GM12878 (cell line): ENCODE measurements at regions not wholly inside any gene's neighbourhood (a gene's known extent, or its start where the extent isn't known, plus 50 kb on each side); places are given as distances from the start of the nearest gene placed in this dataset.

Source experiments
- ATAC-seq: fragments of 200-7000 bp; cut with Tn5 transposase; 3 replicates; pipeline ENCODE4 v1.9.1; 2020; ENCODE audit warnings: mild to moderate bottlenecking, moderate library complexity
- BruUV-seq: library from RNA; stranded (reverse); fragments of 400-500 nt; replicated peaks from 2 replicates; lab custom pipeline; 2021; lab: Mats Ljungman, UMichigan
- CTCF ChIA-PET: fragments of 300-600 bp; sonication (Branson Sonifier 250); formaldehyde crosslinking; extraction: SDS; loops from one replicate; lab custom pipeline; 2021; ENCODE audit warnings: inconsistent platforms; lab: Yijun Ruan, JAX
- POLR2A ChIA-PET: fragments of 350-600 bp; formaldehyde crosslinking; extraction: SDS; loops from one replicate; lab custom pipeline; 2021; ENCODE audit warnings: inconsistent platforms; lab: Charles Lee
- RAD21 ChIA-PET: fragments of 300-600 bp; sonication (Branson Sonifier 250); formaldehyde crosslinking; loops from one replicate; lab custom pipeline; 2023; ENCODE audit warnings: antibody characterized with exemption; ENCODE audit not compliant: unreplicated experiment; lab: Charles Lee
- SMC1A ChIA-PET: fragments of 300-600 bp; sonication (Branson Sonifier 250); formaldehyde crosslinking; loops from one replicate; lab custom pipeline; 2023; ENCODE audit not compliant: unreplicated experiment, uncharacterized antibody; lab: Charles Lee
- DNase-seq: peaks from one replicate; pipeline ENCODE4 v3.0.0-alpha.2; 2011; ENCODE audit warnings: low read depth, low spot score
- FAIRE-seq: peaks from 3 replicates; lab custom pipeline; 2011; peaks lifted over from hg19 to GRCh38; lab: Jason Lieb, UNC
- H2AFZ ChIP-seq: 2 replicates; pipeline ENCODE4 v1.6.0; 2011; ENCODE audit warnings: low read depth, low read length, control low read depth; ENCODE audit not compliant: control insufficient read depth
- H3K27ac ChIP-seq: 2 replicates; pipeline ENCODE4 v1.5.1; 2011; ENCODE audit warnings: control low read depth; ENCODE audit not compliant: control insufficient read depth, insufficient read depth
- H3K27me3 ChIP-seq, 2 experiments: replicated peaks in 1 of 2; 2 replicates each; pipeline versions ENCODE4 v1.6.0 to v1.6.1; 2011; ENCODE audit warnings: low read length in 1 of 2; ENCODE audit not compliant: control insufficient read depth in 2 of 2, insufficient read depth in 2 of 2
- H3K36me3 ChIP-seq, 2 experiments: 2 replicates each; pipeline ENCODE4 v1.5.1; 2011; ENCODE audit warnings: low read length in 1 of 2; ENCODE audit not compliant: control insufficient read depth in 2 of 2, insufficient read depth in 2 of 2
- H3K4me1 ChIP-seq: 2 replicates; pipeline ENCODE4 v1.6.1; 2011; ENCODE audit warnings: mild to moderate bottlenecking, low read length, moderate library complexity, mixed read lengths; ENCODE audit not compliant: control insufficient read depth, insufficient read depth
- H3K4me2 ChIP-seq: 2 replicates; pipeline ENCODE4 v1.6.0; 2011; ENCODE audit warnings: control low read depth; ENCODE audit not compliant: control insufficient read depth, insufficient read depth
- H3K4me3 ChIP-seq: fragments of 200-600 bp; sonication (generic); 2 replicates; pipeline ENCODE4 v1.5.1; 2016
- H3K79me2 ChIP-seq: 2 replicates; pipeline ENCODE4 v1.6.0; 2011; ENCODE audit warnings: low read length; ENCODE audit not compliant: control insufficient read depth, insufficient read depth
- H3K9ac ChIP-seq: 2 replicates; pipeline ENCODE4 v1.8.0; 2011; ENCODE audit warnings: low read length, control low read depth, mixed read lengths; ENCODE audit not compliant: control insufficient read depth, insufficient read depth
- H3K9me3 ChIP-seq: replicated peaks from 3 replicates; pipeline ENCODE4 v1.5.1; 2011; ENCODE audit warnings: mild to moderate bottlenecking, low read length; ENCODE audit not compliant: control insufficient read depth, insufficient read depth
- H4K20me1 ChIP-seq: 2 replicates; pipeline ENCODE4 v1.6.0; 2011; ENCODE audit not compliant: control insufficient read depth, insufficient read depth
- DPF2 ChIP-seq: fragments of 450-650 bp; IDR thresholded peaks from 2 replicates; pipeline ENCODE4 v1.6.1; 2017; ENCODE audit warnings: mild to moderate bottlenecking
- FOXK2 ChIP-seq: fragments of 450-650 bp; IDR thresholded peaks from 2 replicates; pipeline ENCODE4 v1.6.1; 2017; ENCODE audit warnings: mild to moderate bottlenecking, moderate library complexity
- KAT2A ChIP-seq: conservative IDR thresholded peaks from 2 replicates; pipeline ENCODE4 v1.6.1; 2011; ENCODE audit warnings: low read depth, low read length; ENCODE audit not compliant: control insufficient read depth
- NFYB ChIP-seq: IDR thresholded peaks from 2 replicates; pipeline ENCODE4 v1.6.1; 2011; ENCODE audit warnings: low read depth, mild to moderate bottlenecking, low read length, improper control_type of control experiment, moderate library complexity; ENCODE audit not compliant: insufficient read depth
- NR2F1 ChIP-seq: fragments of 450-650 bp; conservative IDR thresholded peaks from 2 replicates; pipeline ENCODE4 v1.6.1; 2017; ENCODE audit warnings: mild to moderate bottlenecking
- TBL1XR1 ChIP-seq: IDR thresholded peaks from 2 replicates; pipeline ENCODE4 v1.6.1; 2012; ENCODE audit warnings: low read depth, low read length, improper control_type of control experiment
- ZNF207 ChIP-seq: fragments of 450-650 bp; IDR thresholded peaks from 2 replicates; pipeline ENCODE4 v1.6.1; 2014; ENCODE audit warnings: antibody characterized with exemption, mild to moderate bottlenecking, borderline replicate concordance
- ZNF24 ChIP-seq: fragments of 450-650 bp; IDR thresholded peaks from 2 replicates; pipeline ENCODE4 v1.6.1; 2017; ENCODE audit warnings: antibody characterized with exemption, mild to moderate bottlenecking
- ZSCAN29 ChIP-seq: fragments of 450-650 bp; IDR thresholded peaks from 2 replicates; pipeline ENCODE4 v1.6.1; 2017; ENCODE audit warnings: mild to moderate bottlenecking, moderate library complexity
- ZZZ3 ChIP-seq: IDR thresholded peaks from 2 replicates; pipeline ENCODE4 v1.6.1; 2011; ENCODE audit warnings: low read depth; ENCODE audit not compliant: control insufficient read depth, insufficient read length
- WGBS: methylation state at CpG from one replicate; pipeline ENCODE4 v1.1.6; 2016; ENCODE audit warnings: low lambda C conversion rate; ENCODE audit not compliant: insufficient replicate concordance, insufficient coverage; ENCODE audit errors: missing lambda C conversion rate; 5-methylcytosine and 5-hydroxymethylcytosine counted together
- in situ Hi-C: fragments of 300-500 bp; cut with MboI; formaldehyde crosslinking; loops from 9 replicates; pipeline ENCODE4 v1.14.3; 2018; ENCODE audit warnings: mixed read lengths
- intact Hi-C: fragments of 100-400 bp; cut with micrococcal nuclease; formaldehyde crosslinking; loops from one replicate; pipeline ENCODE4 v1.14.2; 2022; ENCODE audit not compliant: unreplicated experiment
- TF ChIP-seq, protein P1 (sequence below): fragments of 450-650 bp; formaldehyde crosslinking; IDR thresholded peaks from 2 replicates; pipeline ENCODE4 v1.4.0; 2020; ENCODE audit warnings: mild to moderate bottlenecking, moderate library complexity
- TF ChIP-seq, protein P2 (sequence below): fragments of 150-350 bp; IDR thresholded peaks from 2 replicates; pipeline ENCODE4 v1.6.1; 2014; ENCODE audit warnings: mild to moderate bottlenecking, low read depth, low read length
- TF ChIP-seq, protein P3 (sequence below): IDR thresholded peaks from 2 replicates; pipeline ENCODE4 v1.6.1; 2012; ENCODE audit warnings: low read depth, low read length, improper control_type of control experiment

DNA sequence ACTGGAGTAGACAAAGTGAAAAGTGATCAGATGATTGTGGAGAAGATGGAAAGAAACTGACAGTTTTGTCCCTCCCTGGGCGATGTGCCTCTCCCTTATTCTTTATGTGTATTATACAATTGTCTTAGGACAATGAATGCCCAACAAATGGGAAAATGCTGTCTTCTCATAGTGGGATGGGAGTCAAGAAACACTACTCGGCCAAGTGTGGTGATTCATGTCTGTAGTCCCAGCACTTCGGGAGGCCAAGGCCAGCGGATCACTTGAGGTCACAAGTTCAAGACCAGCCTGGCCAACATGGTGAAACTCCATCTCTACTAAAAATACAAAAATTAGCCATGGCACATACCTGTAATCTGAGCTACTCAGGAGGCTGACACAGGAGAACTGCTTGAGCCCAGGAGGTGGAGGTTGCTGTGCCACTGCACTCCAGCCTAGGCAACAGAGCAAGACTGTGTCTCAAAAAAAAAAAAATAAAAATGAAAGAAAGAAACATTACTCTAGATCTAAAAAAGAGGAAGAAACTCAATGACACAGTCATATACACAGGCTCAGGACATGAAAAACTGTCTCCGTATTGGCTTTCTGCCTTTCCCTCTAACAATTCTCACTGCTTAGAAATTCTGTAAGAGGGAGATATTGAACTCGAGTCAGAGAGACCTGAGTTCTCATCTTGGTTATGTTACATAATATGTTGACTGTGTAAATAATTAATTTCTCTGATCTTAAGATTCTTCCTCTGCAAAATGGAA is 67.9 kb upstream of the TARS1 start (continued):
- TF ChIP-seq ZNF207 = no peak
- no peak for TF ChIP-seq ZNF24
- no peak for TF ChIP-seq KAT2A

DNA sequence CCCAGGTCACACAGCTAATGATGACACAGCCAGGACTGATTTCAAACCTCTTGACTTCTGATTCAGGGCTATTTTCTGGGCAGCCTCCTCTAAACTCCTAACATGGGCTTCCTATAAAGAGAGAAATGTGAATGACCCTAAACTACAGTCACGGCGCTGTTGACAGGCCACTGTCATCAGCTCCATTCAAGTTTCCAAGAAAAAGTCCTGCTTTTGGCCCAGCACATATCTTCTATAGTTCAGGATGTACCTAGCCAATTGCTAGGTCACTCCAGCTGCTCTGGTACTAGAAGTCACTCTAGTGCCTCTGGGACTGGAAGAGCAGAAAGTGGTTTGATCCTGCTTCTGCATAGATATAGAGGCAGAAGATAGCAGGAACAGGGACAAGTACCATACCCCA is 64.9 kb upstream of the TARS1 start:
- TF ChIP-seq NR2F1 = no peak
- TF ChIP-seq FOXK2 = no peak
- TF ChIP-seq ZSCAN29 = no peak
- no peak for TF ChIP-seq NFYB
- TF ChIP-seq, protein P1, sequence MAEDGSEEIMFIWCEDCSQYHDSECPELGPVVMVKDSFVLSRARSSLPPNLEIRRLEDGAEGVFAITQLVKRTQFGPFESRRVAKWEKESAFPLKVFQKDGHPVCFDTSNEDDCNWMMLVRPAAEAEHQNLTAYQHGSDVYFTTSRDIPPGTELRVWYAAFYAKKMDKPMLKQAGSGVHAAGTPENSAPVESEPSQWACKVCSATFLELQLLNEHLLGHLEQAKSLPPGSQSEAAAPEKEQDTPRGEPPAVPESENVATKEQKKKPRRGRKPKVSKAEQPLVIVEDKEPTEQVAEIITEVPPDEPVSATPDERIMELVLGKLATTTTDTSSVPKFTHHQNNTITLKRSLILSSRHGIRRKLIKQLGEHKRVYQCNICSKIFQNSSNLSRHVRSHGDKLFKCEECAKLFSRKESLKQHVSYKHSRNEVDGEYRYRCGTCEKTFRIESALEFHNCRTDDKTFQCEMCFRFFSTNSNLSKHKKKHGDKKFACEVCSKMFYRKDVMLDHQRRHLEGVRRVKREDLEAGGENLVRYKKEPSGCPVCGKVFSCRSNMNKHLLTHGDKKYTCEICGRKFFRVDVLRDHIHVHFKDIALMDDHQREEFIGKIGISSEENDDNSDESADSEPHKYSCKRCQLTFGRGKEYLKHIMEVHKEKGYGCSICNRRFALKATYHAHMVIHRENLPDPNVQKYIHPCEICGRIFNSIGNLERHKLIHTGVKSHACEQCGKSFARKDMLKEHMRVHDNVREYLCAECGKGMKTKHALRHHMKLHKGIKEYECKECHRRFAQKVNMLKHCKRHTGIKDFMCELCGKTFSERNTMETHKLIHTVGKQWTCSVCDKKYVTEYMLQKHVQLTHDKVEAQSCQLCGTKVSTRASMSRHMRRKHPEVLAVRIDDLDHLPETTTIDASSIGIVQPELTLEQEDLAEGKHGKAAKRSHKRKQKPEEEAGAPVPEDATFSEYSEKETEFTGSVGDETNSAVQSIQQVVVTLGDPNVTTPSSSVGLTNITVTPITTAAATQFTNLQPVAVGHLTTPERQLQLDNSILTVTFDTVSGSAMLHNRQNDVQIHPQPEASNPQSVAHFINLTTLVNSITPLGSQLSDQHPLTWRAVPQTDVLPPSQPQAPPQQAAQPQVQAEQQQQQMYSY (CRISPR knock-in tag) = no peak
- TF ChIP-seq, protein P2, sequence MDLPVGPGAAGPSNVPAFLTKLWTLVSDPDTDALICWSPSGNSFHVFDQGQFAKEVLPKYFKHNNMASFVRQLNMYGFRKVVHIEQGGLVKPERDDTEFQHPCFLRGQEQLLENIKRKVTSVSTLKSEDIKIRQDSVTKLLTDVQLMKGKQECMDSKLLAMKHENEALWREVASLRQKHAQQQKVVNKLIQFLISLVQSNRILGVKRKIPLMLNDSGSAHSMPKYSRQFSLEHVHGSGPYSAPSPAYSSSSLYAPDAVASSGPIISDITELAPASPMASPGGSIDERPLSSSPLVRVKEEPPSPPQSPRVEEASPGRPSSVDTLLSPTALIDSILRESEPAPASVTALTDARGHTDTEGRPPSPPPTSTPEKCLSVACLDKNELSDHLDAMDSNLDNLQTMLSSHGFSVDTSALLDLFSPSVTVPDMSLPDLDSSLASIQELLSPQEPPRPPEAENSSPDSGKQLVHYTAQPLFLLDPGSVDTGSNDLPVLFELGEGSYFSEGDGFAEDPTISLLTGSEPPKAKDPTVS = no peak
- no peak for TF ChIP-seq TBL1XR1
- TF ChIP-seq DPF2 = no peak
- TF ChIP-seq ZZZ3 = no peak
- TF ChIP-seq, protein P3, sequence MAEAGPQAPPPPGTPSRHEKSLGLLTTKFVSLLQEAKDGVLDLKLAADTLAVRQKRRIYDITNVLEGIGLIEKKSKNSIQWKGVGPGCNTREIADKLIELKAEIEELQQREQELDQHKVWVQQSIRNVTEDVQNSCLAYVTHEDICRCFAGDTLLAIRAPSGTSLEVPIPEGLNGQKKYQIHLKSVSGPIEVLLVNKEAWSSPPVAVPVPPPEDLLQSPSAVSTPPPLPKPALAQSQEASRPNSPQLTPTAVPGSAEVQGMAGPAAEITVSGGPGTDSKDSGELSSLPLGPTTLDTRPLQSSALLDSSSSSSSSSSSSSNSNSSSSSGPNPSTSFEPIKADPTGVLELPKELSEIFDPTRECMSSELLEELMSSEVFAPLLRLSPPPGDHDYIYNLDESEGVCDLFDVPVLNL = no peak
- H4K20me1 ChIP-seq = no peaks in the 10 kb centered on the region
- H3K36me3 ChIP-seq = no peaks in the 10 kb centered on the region
- no peak for ATAC-seq
- BruUV-seq = no TSS peak
- H3K27ac ChIP-seq = no peak overlapping the region
- 64% methylated on average over 2 of the region's 2 CpGs for WGBS
- H3K4me1 ChIP-seq = no peaks in the 10 kb centered on the region
- no peaks in the 10 kb centered on the region for H3K79me2 ChIP-seq
- no peak overlapping the region for H3K4me2 ChIP-seq
- in situ Hi-C loops (no loop called here), intact Hi-C loops (no loop called here)
- no peak overlapping the region for H3K9ac ChIP-seq
- SMC1A ChIA-PET = no interaction called here
- H3K27me3 ChIP-seq = no peaks in the 10 kb centered on the region
- DNase-seq = no peak
- H3K9me3 ChIP-seq = no peaks in the 10 kb centered on the region
- POLR2A ChIA-PET = interaction anchor here (0.6 kb wide), 1 partner anchor 807 kb away, joined by 4 read pairs; no protein-coding TSS in a partner anchor
- RAD21 ChIA-PET = no interaction called here
- no peak overlapping the region for H2AFZ ChIP-seq
- CTCF ChIA-PET = interaction anchor here (0.7 kb wide), 1 partner anchor 814 kb away, joined by 3 read pairs; no protein-coding TSS in a partner anchor
- H3K4me3 ChIP-seq = no peak overlapping the region
- no peak for FAIRE-seq
